LNCAP (cell line): ENCODE measurements at regions not wholly inside any gene's neighbourhood (a gene's known extent, or its start where the extent isn't known, plus 50 kb on each side); places are given as distances from the start of the nearest gene placed in this dataset.

Source experiments
- TF ChIP-seq, protein P1 (sequence below): fragments of 450-650 bp; IDR thresholded peaks from 2 replicates; pipeline ENCODE4 v1.5.1; 2017; ENCODE audit warnings: mild to moderate bottlenecking

DNA sequence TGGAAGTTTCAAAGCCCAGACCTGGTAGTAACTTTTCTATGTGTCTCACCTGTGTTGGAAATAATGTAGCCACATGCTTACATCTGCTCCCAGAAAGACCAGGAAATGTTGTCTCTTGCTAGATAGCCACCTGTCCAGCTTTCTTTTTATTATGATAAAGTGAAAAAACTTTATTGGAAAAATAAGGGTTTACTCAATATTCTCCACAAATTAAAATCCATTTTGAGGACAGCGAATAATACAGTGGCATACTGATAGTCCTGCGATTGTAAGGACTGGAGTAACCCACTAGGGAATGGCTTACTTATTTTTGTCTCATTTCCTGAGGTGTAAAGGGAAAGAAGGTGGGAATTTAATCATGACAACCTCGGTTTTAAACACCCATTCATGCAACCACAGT, 100.1 kb downstream of the HFE start:
- TF ChIP-seq, protein P1, sequence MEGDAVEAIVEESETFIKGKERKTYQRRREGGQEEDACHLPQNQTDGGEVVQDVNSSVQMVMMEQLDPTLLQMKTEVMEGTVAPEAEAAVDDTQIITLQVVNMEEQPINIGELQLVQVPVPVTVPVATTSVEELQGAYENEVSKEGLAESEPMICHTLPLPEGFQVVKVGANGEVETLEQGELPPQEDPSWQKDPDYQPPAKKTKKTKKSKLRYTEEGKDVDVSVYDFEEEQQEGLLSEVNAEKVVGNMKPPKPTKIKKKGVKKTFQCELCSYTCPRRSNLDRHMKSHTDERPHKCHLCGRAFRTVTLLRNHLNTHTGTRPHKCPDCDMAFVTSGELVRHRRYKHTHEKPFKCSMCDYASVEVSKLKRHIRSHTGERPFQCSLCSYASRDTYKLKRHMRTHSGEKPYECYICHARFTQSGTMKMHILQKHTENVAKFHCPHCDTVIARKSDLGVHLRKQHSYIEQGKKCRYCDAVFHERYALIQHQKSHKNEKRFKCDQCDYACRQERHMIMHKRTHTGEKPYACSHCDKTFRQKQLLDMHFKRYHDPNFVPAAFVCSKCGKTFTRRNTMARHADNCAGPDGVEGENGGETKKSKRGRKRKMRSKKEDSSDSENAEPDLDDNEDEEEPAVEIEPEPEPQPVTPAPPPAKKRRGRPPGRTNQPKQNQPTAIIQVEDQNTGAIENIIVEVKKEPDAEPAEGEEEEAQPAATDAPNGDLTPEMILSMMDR: no peak

DNA sequence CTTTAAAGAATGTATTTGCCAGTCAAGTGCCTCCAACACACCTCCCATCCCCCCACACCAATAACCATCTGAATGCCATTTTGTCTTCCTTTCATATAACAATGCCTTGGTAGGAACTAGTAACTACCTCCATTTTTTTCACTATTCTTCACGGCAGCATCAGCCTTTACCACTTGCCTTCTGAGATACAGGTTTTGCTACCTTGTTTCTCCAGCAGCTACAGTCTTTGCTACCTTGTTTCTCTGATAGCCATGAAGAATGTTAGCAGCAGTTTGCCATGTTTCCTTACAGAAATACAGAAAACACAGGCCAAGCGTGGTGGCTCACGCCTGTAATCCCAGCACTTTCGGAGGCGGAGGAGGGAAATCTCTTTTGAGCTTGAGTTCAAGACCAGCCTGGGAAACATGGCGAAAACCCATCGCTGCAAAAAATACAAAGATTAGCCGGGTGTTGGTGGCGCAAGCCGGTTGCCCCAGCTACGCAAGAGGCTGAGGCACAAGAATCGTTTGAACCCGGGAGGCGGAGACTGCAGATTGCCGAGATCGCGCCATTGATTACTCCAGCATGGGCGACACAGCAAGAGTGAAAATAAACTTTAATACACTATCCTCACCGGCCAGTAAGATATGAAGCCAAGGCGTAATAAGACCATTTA, 100.9 kb downstream of the HFE start:
- TF ChIP-seq, protein P1: no peak

DNA sequence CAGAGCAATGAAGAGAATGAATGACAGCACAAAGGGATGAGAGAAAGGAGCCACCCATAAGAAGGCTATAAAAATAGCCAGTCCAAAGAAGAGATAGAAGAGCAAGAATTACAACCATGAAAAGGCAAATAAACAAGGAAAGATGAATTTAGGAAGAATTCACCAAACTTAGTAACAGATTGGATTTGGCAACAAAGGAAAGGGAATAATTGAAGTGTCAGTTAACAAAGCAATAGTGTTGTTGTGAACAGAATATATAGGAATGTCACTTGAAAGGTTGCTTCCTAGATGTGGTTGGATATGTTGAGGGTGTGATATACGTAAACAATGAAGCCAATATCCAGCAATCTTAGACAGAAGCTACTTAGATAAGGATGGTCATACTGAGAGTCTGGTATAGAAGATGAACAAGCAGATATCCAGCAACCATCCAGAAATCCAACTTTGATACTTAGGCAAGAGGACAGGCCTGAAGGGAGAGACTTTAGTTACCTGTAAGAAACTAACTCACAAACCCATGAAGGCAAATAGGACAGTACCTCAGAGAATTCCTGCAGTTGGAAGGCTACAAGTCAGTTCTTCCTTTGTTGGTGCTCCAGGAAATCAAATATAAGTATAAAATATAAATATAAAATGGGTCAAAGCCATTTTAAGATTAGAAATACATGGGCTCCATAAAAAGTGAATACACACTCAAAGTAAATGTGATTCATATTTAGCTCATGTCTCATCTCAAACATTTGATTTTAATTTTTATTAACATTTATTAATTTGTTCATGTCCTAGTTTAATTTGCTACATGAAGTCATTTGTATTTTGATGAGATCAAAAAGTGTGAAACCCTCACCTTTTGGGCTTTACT, 106.5 kb downstream of the HFE start:
- TF ChIP-seq, protein P1: no peak

DNA sequence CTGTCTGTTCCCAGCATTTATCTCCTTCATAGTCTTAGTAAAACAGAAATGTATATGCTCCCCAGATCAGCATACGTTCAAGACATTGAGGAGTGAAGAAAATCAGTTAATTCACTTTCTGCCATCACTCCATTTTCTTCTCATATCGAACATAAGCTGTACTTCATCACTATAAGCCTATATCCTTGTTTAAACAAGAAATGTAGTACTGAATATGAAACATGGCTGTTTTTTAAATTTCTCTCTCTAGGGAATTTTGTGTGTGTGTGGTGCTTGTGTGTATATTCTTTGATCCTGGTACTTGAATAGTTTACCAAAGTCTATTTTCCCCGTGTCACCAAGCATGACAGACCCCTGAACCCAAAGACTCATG, 107.1 kb downstream of the HFE start:
- TF ChIP-seq, protein P1: no peak

DNA sequence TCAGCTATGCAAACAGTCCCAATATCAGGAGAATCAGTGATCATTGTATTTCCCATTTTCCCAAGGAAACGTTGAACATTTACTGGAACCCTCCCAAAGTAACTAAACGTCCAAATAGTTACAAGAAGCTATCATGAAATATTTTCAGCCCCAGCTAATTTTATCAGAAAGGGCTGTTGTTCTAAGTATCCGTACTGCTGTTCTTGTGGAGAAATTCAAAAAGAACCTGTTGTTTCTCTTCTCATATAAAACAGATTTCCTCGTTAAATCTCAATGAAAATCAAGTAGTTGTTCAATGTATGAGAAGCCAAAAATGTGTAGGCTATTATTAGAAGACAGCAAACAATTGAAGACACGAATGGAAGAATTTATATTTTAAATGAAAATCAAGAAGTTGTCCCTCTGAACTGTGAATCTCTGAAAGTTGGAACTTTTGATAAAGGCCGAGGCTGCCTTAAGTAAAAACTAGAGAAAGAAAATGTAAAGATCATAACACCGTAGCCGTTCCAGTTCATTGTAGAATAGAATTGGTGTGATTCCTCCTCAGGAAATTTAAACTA, 107.7 kb downstream of the HFE start:
- TF ChIP-seq, protein P1: no peak

DNA sequence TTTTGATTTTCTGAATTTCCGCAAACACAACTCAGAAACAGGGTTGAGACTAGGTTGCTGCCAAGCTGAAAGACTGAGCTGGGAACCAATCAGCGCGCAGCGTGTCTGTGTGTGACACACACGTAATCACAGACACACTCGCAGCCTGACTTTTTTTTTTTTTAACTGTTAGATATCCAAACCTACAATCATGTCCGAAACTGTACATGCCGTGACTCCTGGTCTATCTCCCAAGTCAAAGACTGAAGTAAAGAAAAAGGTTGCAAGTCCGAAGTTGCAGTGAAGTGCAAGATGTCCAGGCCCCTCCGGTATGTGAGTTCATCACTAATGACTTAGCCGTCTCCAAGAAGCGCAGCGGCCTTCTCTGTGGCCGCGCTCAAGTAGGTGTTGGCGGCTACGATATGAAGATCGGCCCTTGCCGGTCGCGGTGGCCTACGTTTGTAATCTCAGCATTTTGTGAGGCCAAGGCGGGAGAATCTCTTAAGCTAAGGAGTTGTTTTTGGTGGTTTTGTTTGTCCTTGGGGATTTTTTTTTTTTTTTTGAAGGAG, 108.2 kb downstream of the HFE start:
- TF ChIP-seq, protein P1: no peak

DNA sequence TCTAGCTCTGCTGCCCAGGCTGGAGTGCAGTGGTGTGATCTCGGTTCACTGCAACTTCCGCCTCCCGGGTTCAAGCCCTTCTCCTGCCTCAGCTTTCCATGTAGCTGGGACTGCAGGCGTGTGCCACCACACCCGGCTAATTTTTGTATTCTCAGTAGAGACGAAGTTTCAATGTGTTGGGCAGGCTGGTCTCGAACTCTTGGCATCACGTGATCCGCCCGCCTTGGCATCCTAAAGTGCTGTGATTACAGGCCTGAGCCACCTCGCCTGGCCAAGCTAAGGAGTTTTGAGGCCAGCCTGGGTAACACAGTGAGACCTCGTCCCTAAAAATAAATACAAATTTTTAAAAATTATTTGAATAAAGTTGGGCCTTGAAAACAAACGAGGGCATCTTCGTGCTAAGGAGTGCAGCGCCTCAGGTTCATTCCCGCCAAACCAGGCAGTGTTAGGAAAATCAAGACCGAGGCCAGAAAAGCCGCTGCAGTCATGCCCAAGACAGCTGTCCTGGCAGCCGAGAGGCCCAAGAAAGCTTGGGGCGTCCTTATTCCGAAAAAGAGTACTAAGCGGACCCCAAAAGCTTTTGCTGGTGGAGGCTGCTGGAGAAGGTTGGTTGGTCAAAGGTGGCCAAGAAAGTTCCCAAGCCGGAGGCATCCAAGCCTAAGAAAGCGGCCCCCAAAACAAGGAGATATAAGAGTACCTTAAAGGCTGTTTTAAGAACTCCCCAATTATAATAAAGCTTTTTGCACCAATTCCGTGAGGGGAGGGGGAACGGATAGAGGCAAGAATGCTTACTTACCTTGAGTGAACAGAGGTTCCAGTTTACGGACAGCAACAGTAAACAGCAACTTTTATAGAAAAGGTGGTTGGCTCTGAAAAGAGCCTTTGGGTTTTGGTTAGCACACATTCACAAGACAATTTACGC, 109.0 kb downstream of the HFE start:
- TF ChIP-seq, protein P1: no peak
